ENCODE measurements at regions not wholly inside any gene's neighbourhood (a gene's known extent, or its start where the extent isn't known, plus 50 kb on each side); places are given as distances from the start of the nearest gene placed in this dataset.

- no peak; the same call in 2 of the 3 replicates for ATAC-seq
- TF ChIP-seq ZNF8 (CRISPR knock-in tag; IDR thresholded peaks at IDR 0.05) = no peak
- no peak for TF ChIP-seq TOX (CRISPR knock-in tag; IDR thresholded peaks at IDR 0.05; ENCODE audit: borderline replicate concordance)
- TF ChIP-seq RARB (CRISPR knock-in tag; IDR thresholded peaks at IDR 0.05) = no peak
- TF ChIP-seq PPARA (CRISPR knock-in tag; IDR thresholded peaks at IDR 0.05; ENCODE audit: borderline replicate concordance) = no peak
- no peak for TF ChIP-seq ZNF70 (CRISPR knock-in tag; IDR thresholded peaks at IDR 0.05)
- TF ChIP-seq ISL1 (CRISPR knock-in tag; IDR thresholded peaks at IDR 0.05) = no peak
- no peak for TF ChIP-seq ZC3H10 (CRISPR knock-in tag; IDR thresholded peaks at IDR 0.05)
- no peak for TF ChIP-seq TSHZ2 (CRISPR knock-in tag; IDR thresholded peaks at IDR 0.05)
- no peak for TF ChIP-seq PATZ1 (CRISPR knock-in tag; IDR thresholded peaks at IDR 0.05; ENCODE audit: borderline replicate concordance)
- TF ChIP-seq CSDC2 (CRISPR knock-in tag; IDR thresholded peaks at IDR 0.05) = no peak
Measured at GRCh38 chr20:50303573-50304500, 113.2 kb downstream of the CEBPB start.

GRCh38 chr20:50304501-50304856, 113.8 kb downstream of the CEBPB start:
- TF ChIP-seq OSR1 (CRISPR knock-in tag; IDR thresholded peaks at IDR 0.05) = no peak
- TF ChIP-seq TOX (CRISPR knock-in tag; IDR thresholded peaks at IDR 0.05; ENCODE audit: borderline replicate concordance) = no peak
- no peak for TF ChIP-seq CSDC2 (CRISPR knock-in tag; IDR thresholded peaks at IDR 0.05)
- TF ChIP-seq ZFP3 (CRISPR knock-in tag; IDR thresholded peaks at IDR 0.05) = no peak
- TF ChIP-seq POU6F1 (CRISPR knock-in tag; IDR thresholded peaks at IDR 0.05; ENCODE audit: borderline replicate concordance, low read depth) = no peak
- no peak for TF ChIP-seq GLIS3 (CRISPR knock-in tag; IDR thresholded peaks at IDR 0.05)
- TF ChIP-seq ZNF8 (CRISPR knock-in tag; IDR thresholded peaks at IDR 0.05) = no peak
- no peak for TF ChIP-seq ZC3H10 (CRISPR knock-in tag; IDR thresholded peaks at IDR 0.05)
- TF ChIP-seq CSRNP3 (CRISPR knock-in tag; IDR thresholded peaks at IDR 0.05) = no peak
- no peak for TF ChIP-seq ESRRG (CRISPR knock-in tag; IDR thresholded peaks at IDR 0.05)
- no peak for ATAC-seq

- TF ChIP-seq CSDC2 (CRISPR knock-in tag; IDR thresholded peaks at IDR 0.05) = no peak
- no peak for TF ChIP-seq RARB (CRISPR knock-in tag; IDR thresholded peaks at IDR 0.05)
- TF ChIP-seq ZFP3 (CRISPR knock-in tag; IDR thresholded peaks at IDR 0.05) = peak; percentile 47; the same call in 1 of the 2 replicates
- no peak for TF ChIP-seq ZNF8 (CRISPR knock-in tag; IDR thresholded peaks at IDR 0.05)
- no peak for TF ChIP-seq OSR1 (CRISPR knock-in tag; IDR thresholded peaks at IDR 0.05)
- TF ChIP-seq BACH2 (CRISPR knock-in tag; IDR thresholded peaks at IDR 0.05; ENCODE audit: borderline replicate concordance) = no peak
- ATAC-seq = peak; percentile 10; the same call in 1 of the 3 replicates
Measured at GRCh38 chr20:50304923-50305635, 114.4 kb downstream of the CEBPB start.

All from SK-N-SH treated with all-trans-retinoic acid at 6 μM for 48 hours (cell line).